ENCODE measurements at regions not wholly inside any gene's neighbourhood (a gene's known extent, or its start where the extent isn't known, plus 50 kb on each side); places are given as distances from the start of the nearest gene placed in this dataset.
A peak's percentile ranks its signal among the peaks of the same experiment; 100 is the strongest.

GRCh38 chr4:89541998-89542397 lies 234.4 kb upstream of the GPRIN3 start:
- ATAC-seq, result no peak

GRCh38 chr4:89539797-89540711 lies 232.5 kb upstream of the GPRIN3 start:
- ATAC-seq, result no peak

DNA sequence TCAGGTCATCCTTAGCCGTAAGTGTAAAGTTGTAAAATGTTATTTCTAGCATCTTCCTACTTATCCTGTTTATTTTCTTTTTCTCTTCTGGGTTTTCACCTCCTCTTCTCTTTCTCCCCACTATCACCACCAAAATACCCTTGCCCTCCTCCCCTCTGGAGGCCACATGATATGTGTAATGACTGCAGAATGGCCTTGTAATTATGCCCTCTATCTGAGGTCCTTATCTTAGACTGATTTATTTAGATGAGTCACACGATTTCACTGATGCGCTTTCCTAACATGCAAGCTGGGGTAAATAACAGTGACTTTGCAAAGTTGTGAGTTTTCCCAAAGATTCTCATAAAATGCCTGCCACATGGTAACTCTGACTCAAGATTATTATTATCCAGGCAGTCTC lies 231.8 kb upstream of the GPRIN3 start:
- no peak for ATAC-seq

DNA sequence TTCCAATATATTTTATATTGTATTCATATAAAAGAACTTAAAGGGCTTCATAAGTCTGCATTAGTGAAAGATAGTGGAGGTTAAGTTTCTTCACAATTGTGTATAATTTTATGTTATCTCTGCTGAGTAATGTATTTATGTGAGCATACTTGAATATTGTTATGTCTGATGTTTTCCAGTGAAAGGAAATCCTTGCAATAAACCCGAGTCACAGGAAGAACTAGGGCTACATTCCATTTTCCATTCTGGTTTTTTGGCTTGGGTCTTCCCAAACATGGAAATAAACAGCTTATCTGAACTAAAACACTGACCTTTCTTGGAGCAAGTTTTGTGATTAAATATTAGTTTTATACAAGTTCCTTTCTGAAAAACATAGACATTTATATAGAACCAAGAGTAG lies 231.3 kb upstream of the GPRIN3 start:
- ATAC-seq, result no peak

GRCh38 chr4:89538171-89538570 lies 230.6 kb upstream of the GPRIN3 start:
- ATAC-seq, result no peak

- no peak for ATAC-seq
Measured at GRCh38 chr4:89537281-89537680, 229.7 kb upstream of the GPRIN3 start.

DNA sequence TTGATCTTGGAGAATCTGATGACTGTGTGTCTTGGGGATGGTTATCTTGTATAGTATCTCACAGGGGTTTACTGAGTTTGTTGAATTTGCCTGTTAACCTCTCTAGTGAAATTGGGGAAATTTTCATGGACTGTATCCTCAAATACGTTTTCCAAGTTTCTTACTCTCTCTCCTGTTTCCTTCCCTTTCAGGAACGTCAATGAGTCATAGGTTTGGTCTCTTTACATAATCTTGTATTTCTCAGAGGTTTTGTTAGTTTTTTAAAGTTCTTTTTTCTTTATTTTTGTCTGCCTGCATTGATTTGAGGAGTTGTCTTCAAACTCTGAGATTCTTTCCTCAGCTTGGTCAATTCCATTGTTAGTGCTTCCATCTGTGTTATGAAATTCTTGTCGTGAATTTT lies 227.7 kb upstream of the GPRIN3 start:
- no peak for ATAC-seq

DNA sequence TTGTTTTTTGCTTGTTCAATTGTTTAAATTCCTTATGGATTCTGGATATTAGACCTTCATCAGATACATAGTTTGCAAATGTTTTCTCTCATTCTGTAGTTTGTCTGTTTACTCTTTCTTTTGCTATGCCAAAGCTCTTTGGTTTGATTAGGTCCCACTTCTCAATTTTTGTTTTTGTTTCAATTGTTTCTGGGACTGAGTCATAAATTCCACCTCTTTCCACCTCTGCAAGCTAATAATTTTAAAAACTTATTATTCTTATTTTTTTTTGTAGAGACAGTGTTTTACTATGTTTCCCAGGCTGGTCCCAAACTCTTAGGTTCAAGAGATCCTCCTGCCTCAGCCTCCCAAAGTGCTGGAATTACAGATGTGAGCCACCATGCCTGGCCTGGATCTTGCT lies 226.8 kb upstream of the GPRIN3 start:
- no peak for ATAC-seq

GRCh38 chr4:89531932-89532640 lies 224.5 kb upstream of the GPRIN3 start:
- ATAC-seq, result no peak

DNA sequence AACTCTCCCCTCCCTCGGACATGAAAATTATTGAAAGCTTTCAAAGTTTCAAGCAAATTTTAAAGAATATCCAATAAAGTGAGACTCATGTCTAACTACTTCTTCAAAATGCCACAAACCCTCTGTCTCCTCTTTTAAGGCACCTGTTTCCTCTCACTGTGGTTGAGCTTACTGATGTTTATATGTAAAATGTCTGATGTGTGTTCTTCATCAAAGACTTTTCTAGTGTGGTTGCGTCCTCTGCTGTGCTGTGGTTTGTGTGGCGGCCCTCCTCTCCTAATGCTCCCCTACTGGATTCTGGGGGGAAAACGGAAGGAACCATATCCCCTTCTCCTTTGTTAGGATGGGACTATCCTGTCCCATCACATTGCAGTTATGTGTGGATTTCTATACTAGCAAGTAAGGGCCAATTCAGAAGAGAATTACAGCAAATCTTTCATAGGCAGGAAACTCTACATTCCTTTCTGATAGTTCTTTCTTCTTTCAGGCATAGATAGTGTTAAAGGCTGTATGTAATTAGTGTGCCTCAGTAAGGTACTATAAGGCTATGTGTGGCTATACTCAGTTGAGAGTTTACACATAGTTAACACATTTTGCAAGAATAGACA lies 221.0 kb upstream of the GPRIN3 start:
- ATAC-seq, result no peak

DNA sequence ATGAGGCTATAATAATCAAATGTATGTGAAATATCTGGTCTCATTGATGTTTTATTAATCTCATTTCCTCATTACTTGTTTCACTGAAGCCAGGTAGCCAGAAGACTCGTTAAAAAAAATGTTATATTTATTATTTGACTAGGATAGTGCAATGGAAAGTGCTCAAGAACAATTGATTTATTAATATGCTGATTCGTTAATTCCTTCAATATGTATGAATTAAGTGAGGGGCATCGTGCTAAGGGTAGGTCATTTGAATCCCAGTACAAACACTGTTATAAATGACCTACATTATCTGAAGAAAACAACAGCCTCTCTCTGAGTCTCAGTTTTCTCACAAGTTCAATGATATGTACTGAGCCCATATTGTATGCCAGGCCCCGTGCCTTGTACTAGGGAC lies 214.2 kb upstream of the GPRIN3 start:
- ATAC-seq, result no peak

- no peak for ATAC-seq
Measured at GRCh38 chr4:89519771-89520320, 212.2 kb upstream of the GPRIN3 start.

DNA sequence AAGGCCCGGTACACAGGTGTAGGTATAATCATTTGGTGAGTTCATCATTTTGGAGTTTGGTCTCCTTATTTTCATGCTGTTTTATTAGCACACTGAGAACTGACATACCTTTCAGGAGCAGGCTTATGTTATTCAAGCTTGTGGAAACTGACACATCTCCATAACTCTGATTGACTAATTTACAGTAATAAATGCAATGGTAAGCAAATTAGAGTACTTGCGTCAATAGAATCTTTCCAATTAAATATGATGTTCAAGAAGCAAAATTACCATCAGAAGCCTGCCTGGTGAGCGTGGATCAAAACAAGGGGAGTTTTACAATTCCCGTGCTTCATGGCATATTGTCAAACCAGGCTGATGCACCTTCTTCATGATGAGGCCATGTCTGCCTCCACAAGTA lies 210.7 kb upstream of the GPRIN3 start:
- no peak for ATAC-seq

DNA sequence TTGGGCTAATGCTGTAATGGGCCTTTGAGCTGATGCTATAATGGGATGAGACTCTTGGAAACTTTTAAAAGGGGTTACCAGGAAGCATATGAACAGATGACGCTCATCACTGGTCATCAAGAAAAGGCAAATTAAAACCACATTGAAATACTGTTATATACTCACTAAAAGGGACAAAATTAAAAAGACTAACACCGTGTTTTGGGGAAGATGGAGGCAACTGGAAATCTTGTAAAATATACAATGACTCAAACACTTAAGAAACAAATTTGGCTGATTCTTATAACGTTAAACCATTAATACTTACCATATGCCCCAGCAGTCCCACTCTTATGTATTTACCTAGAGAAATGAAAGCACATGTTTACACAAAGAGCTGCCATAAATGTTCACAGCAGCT lies 207.2 kb upstream of the GPRIN3 start:
- no peak for ATAC-seq

GRCh38 chr4:89511776-89512175 lies 204.2 kb upstream of the GPRIN3 start:
- ATAC-seq, result no peak

GRCh38 chr4:89509708-89510281 lies 202.2 kb upstream of the GPRIN3 start:
- peak; percentile 82 to 83 for ATAC-seq

DNA sequence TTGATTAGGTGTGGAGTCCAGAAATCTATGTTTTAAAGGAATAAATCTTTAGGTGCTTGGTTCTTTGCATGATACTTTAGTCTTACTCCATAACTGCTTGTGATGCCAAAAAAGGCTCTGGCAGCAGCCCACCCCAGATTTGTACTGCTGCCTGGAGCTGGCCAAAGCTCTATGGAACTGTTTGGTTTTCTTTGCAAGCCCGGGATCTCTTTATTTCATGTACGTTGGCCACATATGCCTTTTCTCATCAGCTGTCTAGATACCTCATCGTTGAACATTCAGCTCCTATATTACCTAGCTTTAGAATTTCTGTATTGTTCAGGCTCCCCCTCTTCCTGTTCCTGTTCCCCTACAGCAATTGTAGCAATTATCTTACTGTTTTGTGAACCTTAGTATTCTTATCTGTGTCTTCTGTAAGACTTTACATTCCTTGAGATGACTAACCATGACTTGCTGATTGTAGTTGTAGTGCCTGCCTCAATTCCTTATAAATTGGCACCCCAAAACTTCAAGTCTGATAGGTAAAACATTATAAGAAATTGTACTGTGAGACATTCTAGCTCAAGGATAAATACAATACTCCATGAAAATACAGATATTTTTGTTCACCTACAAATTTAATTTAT lies 199.4 kb upstream of the GPRIN3 start:
- no peak for ATAC-seq

DNA sequence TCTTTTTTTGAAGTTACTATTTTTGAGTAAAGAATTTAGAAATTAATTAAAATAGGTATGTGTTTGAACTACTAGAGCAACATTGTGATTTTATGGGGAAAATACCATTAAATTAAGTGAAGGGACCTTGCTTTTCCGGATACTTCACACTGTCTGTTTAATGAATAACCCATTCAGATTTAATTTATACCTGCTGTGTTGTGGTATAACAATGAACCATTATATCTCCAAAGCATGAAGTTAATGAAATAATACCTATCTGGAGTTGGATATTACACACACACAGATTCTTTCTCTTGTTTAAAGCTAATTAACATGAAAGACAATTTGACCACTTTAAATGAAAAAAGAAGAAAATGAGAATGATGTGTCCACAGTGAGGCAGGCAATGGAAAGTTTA lies 195.0 kb upstream of the GPRIN3 start:
- ATAC-seq, result no peak

DNA sequence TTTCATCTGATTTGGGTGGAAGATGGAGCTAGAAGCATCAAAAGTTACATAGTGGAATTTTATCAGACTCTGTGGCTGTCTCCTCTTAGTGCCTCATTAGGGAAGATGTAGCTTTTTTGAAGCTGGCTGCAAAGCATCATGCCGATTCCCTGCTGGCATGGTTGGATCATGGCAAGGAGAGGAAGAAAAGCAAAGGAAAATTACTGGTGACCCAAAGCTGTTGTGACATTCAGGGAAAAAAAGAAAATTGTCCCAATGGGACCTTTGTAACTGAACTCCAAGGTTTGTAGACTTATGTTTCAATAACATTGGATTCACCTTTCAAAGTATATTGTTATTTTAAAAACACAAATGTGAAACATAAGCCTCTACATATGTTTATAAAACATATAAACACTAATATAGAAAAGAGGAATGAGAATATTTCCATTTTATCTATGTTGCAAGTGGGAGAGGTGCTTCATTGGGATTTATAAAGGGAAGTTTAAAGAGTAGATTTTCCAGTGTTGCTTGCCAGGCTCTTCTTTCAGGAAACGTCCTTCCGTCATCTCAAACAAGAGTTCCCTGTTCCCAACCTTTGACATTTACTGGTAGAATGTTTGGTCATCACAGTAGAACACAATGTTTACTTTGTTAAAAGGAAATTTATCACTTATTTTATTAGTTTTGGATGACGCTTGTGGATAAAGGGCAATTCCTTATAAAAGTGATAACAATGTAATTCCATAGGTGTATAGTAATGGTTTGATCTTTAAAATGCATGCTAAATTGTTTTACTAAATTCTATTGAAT lies 190.1 kb upstream of the GPRIN3 start:
- no peak for ATAC-seq

DNA sequence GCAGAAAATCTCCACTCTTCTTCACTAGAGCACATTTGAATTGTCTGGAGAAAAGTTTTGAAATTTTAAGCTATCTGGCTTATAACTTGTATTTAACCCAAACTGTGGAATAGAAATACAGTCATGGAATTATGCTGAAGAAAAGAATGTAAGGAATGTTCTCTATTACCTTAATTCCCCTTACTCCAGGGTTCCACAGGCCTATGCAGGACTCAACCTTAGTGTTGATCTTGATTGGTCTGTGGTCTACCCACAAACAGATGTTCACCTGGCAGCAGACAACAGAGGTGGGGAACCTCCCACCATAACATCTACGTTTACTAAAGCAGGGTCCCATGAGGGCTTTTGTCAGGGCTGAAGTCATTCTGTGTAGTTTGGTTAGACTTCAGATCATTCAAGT lies 189.3 kb upstream of the GPRIN3 start:
- no peak for ATAC-seq

DNA sequence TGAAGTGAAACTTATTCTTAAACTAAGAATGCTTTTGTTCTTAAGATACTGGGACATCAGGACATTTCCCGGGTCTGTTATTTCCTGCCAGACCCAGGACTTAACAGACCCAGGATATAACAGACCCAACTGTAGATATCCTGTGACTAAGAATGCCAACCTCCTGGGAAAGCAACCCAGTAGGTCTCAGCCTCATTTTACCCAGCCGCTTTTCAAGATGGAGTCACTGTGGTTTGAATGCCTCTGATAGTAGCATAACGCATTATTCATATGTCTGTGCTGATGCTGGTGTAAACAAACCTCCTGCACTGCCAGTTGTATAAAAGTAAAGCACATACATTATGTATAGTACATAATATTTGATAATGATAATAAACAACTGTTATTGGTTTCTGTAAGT lies 185.8 kb upstream of the GPRIN3 start:
- ATAC-seq, result no peak

DNA sequence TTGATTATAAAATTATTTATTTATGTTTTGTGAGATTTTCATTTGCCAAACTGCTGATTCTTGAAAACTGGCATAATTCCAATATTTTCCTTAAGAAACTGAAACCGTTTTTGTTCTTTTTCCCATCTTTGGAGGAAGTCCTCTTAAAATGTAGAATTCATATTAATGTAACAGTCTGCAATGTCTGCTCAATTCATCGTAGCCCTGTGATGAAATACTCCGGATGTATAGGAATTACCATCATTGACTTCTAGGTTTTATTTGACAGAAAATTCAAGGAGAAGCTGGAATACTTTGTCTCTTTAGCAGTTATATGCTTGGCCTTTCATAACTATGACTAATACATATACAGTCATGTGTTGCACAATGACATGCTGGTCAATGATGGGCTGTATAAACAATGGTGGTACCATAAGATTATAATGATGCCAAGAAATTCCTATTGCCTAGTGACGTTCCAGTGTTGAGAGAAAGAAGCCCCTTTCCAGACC lies 185.0 kb upstream of the GPRIN3 start:
- ATAC-seq, result no peak
